Ishikawa (cell line): ENCODE measurements at regions not wholly inside any gene's neighbourhood (a gene's known extent, or its start where the extent isn't known, plus 50 kb on each side); places are given as distances from the start of the nearest gene placed in this dataset.

ENCODE experiments used
- CEBPB ChIP-seq: IDR thresholded peaks from 2 replicates; pipeline ENCODE4 v1.6.1; 2012
- CREB1 ChIP-seq: IDR thresholded peaks from 2 replicates; pipeline ENCODE4 v1.6.1; 2012; ENCODE audit warnings: low read depth
- EGR1 ChIP-seq: IDR thresholded peaks from 2 replicates; pipeline ENCODE4 v1.6.1; 2012
- EP300 ChIP-seq: IDR thresholded peaks from 2 replicates; pipeline ENCODE4 v1.6.1; 2012; ENCODE audit warnings: borderline replicate concordance
- FOXM1 ChIP-seq: IDR thresholded peaks from 2 replicates; pipeline ENCODE4 v1.6.1; 2012; ENCODE audit warnings: low read depth, borderline replicate concordance
- MAX ChIP-seq: IDR thresholded peaks from 2 replicates; pipeline ENCODE4 v1.6.1; 2012
- NFIC ChIP-seq: IDR thresholded peaks from 2 replicates; pipeline ENCODE4 v1.6.1; 2012
- RAD21 ChIP-seq: IDR thresholded peaks from 2 replicates; pipeline ENCODE4 v1.6.1; 2012; ENCODE audit warnings: low read depth
- REST ChIP-seq: IDR thresholded peaks from 2 replicates; pipeline ENCODE4 v1.6.1; 2012; ENCODE audit warnings: low read depth, mild to moderate bottlenecking
- TAF1 ChIP-seq: IDR thresholded peaks from 2 replicates; pipeline ENCODE4 v1.6.1; 2012; ENCODE audit warnings: low read depth, mild to moderate bottlenecking
- TCF12 ChIP-seq: IDR thresholded peaks from 2 replicates; pipeline ENCODE4 v1.6.1; 2012; ENCODE audit warnings: low read depth
- TEAD4 ChIP-seq: IDR thresholded peaks from 2 replicates; pipeline ENCODE4 v1.6.1; 2012
- YY1 ChIP-seq: IDR thresholded peaks from 2 replicates; pipeline ENCODE4 v1.6.1; 2012; ENCODE audit warnings: low read depth
- ZBTB7A ChIP-seq: IDR thresholded peaks from 2 replicates; pipeline ENCODE4 v1.6.1; 2012; ENCODE audit warnings: low read depth
- TF ChIP-seq, protein P1 (sequence below): IDR thresholded peaks from 2 replicates; pipeline ENCODE4 v1.6.1; 2012

- TF ChIP-seq TCF12 (no peak), MAX (no peak), REST (no peak), EP300 (no peak), YY1 (no peak), EGR1 (no peak), CREB1 (no peak), RAD21 (no peak), NFIC (no peak), FOXM1 (no peak), TEAD4 (no peak), TAF1 (no peak)
Measured at GRCh38 chr1:218139761-218140160, 145.3 kb upstream of the RRP15 start.

DNA sequence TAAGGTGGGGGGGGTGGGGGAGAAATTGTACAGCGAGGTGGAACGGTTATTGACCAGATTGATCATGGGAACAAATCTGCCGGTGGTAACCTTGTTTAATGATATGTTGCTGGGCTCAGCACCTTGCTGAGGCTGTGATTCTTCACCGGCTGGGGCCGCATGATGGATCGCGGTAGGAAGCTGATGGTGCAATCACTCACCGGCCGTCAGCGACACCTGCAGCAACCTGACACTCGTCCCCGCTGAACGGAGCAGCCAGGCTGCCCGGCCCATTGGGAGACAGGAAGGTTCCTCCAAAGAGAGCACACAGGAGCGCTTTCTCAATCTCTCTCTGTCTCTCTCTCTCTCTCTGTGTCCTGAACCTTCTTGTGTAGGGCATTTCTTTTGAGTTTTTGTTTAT is 128.5 kb upstream of the RRP15 start:
- TF ChIP-seq YY1, result no peak
- TF ChIP-seq NFIC, result no peak
- TF ChIP-seq, protein P1, sequence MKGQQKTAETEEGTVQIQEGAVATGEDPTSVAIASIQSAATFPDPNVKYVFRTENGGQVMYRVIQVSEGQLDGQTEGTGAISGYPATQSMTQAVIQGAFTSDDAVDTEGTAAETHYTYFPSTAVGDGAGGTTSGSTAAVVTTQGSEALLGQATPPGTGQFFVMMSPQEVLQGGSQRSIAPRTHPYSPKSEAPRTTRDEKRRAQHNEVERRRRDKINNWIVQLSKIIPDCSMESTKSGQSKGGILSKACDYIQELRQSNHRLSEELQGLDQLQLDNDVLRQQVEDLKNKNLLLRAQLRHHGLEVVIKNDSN, result no peak
- TF ChIP-seq TCF12, result no peak
- no peak for TF ChIP-seq TAF1
- no peak for TF ChIP-seq FOXM1
- TF ChIP-seq CEBPB, result peak; percentile 66; the same call in 1 of the 2 replicates

- no peak for TF ChIP-seq ZBTB7A
Measured at GRCh38 chr1:218163371-218163770, 121.7 kb upstream of the RRP15 start.

- TF ChIP-seq TAF1 (no peak), CEBPB (no peak)
Measured at GRCh38 chr1:218164111-218164929, 120.8 kb upstream of the RRP15 start.

DNA sequence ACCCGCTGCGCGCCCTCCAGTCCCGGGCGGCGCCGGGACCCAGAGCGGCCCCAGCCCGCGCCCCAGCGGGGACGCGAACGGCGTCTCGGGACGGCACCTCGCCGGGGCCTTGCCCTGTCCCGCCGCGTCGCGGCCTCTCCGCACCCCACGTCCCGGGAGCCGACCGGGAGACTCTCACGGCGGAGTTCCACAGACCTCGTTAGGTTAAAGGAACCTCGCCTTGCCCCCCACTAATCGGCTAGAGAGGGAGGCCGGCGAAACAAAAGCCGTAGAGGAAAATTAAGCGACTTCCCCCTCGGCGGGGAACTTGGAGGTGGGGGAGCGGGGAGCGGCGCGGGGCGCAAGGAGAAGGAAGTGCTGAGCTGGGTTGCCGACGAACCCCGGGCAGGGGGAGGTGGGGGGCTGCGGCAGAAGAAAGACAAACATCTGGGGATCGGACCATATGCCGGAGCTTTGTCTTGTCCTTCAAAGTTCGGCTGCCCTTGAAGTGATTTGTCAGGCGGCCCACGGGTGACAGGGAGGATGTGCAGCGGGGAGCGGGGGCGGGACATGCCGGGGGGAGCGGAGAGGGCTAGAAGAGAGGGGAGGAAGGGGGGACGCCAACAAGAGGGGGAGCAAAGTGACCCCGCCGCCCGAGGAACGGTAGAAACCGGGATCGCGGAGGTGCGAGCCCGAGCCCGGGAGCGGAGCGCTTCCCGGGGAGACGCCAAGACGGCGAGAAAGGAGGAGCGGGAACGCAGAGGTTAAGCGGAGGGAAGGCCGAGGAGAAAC is 120.0 kb upstream of the RRP15 start:
- TF ChIP-seq TAF1 (no peak), CREB1 (no peak), RAD21 (no peak), CEBPB (no peak), REST (no peak)

DNA sequence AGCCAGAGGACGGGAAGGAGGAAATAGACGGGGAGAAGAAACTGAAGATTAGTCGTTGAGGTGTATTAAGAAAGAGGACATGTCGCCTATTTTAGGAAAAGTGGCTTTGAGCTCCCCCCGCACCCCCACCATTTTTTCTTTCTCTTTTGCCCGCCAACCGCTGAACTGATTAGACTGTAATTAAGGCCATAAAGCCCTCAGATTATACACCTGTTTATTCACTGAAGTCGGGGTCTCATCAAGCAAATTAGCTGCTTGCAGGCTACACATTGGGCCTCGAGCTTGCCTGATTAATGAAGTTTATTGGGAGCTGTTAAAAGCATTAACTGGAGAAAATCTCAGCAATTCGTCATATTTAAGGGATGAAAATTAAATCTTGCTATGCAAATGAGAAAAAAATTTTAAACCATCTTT is 119.4 kb upstream of the RRP15 start:
- TF ChIP-seq REST, result no peak
- TF ChIP-seq CEBPB, result no peak
- no peak for TF ChIP-seq TCF12
- TF ChIP-seq FOXM1, result no peak
- TF ChIP-seq, protein P1, result no peak
- TF ChIP-seq MAX, result no peak
- TF ChIP-seq TEAD4, result no peak
- TF ChIP-seq ZBTB7A, result no peak
- TF ChIP-seq EGR1, result no peak
- TF ChIP-seq NFIC, result no peak
- no peak for TF ChIP-seq YY1
